Raji (cell line): ENCODE measurements at regions not wholly inside any gene's neighbourhood (a gene's known extent, or its start where the extent isn't known, plus 50 kb on each side); places are given as distances from the start of the nearest gene placed in this dataset.
A peak's percentile ranks its signal among the peaks of the same experiment; 100 is the strongest.

Source experiments
- POLR2A ChIP-seq: IDR thresholded peaks from 2 replicates; pipeline ENCODE4 v1.6.1; 2011; ENCODE audit warnings: low read depth, low read length, control low read depth; ENCODE audit not compliant: insufficient read depth

GRCh38 chr13:54004026-54004699 lies 975.5 kb downstream of the OLFM4 start:
- no peak for TF ChIP-seq POLR2A

GRCh38 chr13:54016542-54016941 lies 987.9 kb downstream of the OLFM4 start:
- no peak for TF ChIP-seq POLR2A

GRCh38 chr13:54018485-54018884 lies 989.9 kb downstream of the OLFM4 start:
- no peak for TF ChIP-seq POLR2A

- peak; percentile 41; the same call in 1 of the 2 replicates for TF ChIP-seq POLR2A
Measured at GRCh38 chr13:54029226-54029625, 1000.6 kb downstream of the OLFM4 start.

GRCh38 chr13:54029720-54030119 lies 1001.1 kb downstream of the OLFM4 start:
- TF ChIP-seq POLR2A: no peak

GRCh38 chr13:54033323-54033861 lies 1004.8 kb downstream of the OLFM4 start:
- TF ChIP-seq POLR2A: no peak

- no peak for TF ChIP-seq POLR2A
Measured at GRCh38 chr13:54034047-54034446, 1005.4 kb downstream of the OLFM4 start.

GRCh38 chr13:54077569-54077968 lies 1049.0 kb downstream of the OLFM4 start:
- TF ChIP-seq POLR2A: no peak

- no peak for TF ChIP-seq POLR2A
Measured at GRCh38 chr13:54078271-54078870, 1049.8 kb downstream of the OLFM4 start.

GRCh38 chr13:54091884-54092283 lies 1063.3 kb downstream of the OLFM4 start:
- no peak for TF ChIP-seq POLR2A

GRCh38 chr13:54092686-54093085 lies 1064.1 kb downstream of the OLFM4 start:
- TF ChIP-seq POLR2A: no peak

- no peak for TF ChIP-seq POLR2A
Measured at GRCh38 chr13:54110597-54110996, 1082.0 kb downstream of the OLFM4 start.

- no peak for TF ChIP-seq POLR2A
Measured at GRCh38 chr13:54124700-54125099, 1096.1 kb downstream of the OLFM4 start.

GRCh38 chr13:54133746-54134145 lies 1105.1 kb downstream of the OLFM4 start:
- no peak for TF ChIP-seq POLR2A

- no peak for TF ChIP-seq POLR2A
Measured at GRCh38 chr13:54144828-54145227, 1116.2 kb downstream of the OLFM4 start.

- no peak for TF ChIP-seq POLR2A
Measured at GRCh38 chr13:54150851-54151250, 1122.2 kb downstream of the OLFM4 start.

GRCh38 chr13:54162069-54162468 lies 1133.5 kb downstream of the OLFM4 start:
- TF ChIP-seq POLR2A: no peak

GRCh38 chr13:54165581-54166215 lies 1137.1 kb downstream of the OLFM4 start:
- TF ChIP-seq POLR2A: no peak
